Breast epithelium (tissue), 3 donors: ENCODE measurements at regions not wholly inside any gene's neighbourhood (a gene's known extent, or its start where the extent isn't known, plus 50 kb on each side); places are given as distances from the start of the nearest gene placed in this dataset.

Source experiments
- POLR2A ChIP-seq: fragments of 450-650 bp; IDR thresholded peaks from one replicate; pipeline ENCODE4 v1.6.1; 2016; ENCODE audit warnings: antibody characterized with exemption, mild to moderate bottlenecking, moderate library complexity
- POLR2AphosphoS5 ChIP-seq, 3 donors: sonication (generic); formaldehyde crosslinking; IDR thresholded peaks; one replicate each; pipeline ENCODE4 v1.6.1; 2017; ENCODE audit warnings: antibody characterized with exemption in 3 of 3
- TF ChIP-seq, protein P1 (sequence below), 3 donors: fragments of 450-650 bp; IDR thresholded peaks; one replicate each; pipeline ENCODE4 v1.5.1; 2016 to 2017; ENCODE audit warnings: antibody characterized with exemption in 3 of 3, mild to moderate bottlenecking in 3 of 3, moderate library complexity in 3 of 3

DNA sequence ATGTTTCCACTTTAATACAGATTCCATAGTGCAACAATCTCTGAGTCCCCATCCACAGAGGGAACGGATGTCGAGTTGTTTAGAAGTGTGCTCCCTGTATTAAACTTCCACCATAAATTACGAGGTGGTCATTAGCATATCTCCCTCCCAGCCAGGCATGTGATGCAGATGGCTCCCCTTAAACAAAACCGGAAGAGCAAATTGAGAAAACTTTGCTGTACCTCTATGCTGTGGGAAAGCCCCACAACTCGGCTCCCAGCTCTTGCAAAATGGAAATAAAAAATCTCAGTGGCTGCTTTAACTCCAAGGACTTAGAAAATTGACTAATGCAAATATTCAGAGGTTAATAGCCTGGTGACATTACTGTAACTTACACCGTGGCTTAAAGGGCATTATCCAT is 290.9 kb downstream of the MAF start:
- TF ChIP-seq POLR2AphosphoS5 (IDR thresholded peaks at IDR 0.05) (no peak), POLR2A (no peak)
- TF ChIP-seq, protein P1, sequence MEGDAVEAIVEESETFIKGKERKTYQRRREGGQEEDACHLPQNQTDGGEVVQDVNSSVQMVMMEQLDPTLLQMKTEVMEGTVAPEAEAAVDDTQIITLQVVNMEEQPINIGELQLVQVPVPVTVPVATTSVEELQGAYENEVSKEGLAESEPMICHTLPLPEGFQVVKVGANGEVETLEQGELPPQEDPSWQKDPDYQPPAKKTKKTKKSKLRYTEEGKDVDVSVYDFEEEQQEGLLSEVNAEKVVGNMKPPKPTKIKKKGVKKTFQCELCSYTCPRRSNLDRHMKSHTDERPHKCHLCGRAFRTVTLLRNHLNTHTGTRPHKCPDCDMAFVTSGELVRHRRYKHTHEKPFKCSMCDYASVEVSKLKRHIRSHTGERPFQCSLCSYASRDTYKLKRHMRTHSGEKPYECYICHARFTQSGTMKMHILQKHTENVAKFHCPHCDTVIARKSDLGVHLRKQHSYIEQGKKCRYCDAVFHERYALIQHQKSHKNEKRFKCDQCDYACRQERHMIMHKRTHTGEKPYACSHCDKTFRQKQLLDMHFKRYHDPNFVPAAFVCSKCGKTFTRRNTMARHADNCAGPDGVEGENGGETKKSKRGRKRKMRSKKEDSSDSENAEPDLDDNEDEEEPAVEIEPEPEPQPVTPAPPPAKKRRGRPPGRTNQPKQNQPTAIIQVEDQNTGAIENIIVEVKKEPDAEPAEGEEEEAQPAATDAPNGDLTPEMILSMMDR (IDR thresholded peaks at IDR 0.05) = no peak
